Middle frontal gyrus (tissue), 1 donor: ENCODE measurements at regions not wholly inside any gene's neighbourhood (a gene's known extent, or its start where the extent isn't known, plus 50 kb on each side); places are given as distances from the start of the nearest gene placed in this dataset.

ENCODE experiments used
- DNase-seq: peaks from one replicate; pipeline ENCODE4 v3.0.0-alpha.2; 2015; ENCODE audit warnings: low spot score; ENCODE audit errors: extremely low spot score

- no peak for DNase-seq
These were observed 723.6 kb downstream of the UTRN start for GRCh38 chr6:145008715-145009114.

DNA sequence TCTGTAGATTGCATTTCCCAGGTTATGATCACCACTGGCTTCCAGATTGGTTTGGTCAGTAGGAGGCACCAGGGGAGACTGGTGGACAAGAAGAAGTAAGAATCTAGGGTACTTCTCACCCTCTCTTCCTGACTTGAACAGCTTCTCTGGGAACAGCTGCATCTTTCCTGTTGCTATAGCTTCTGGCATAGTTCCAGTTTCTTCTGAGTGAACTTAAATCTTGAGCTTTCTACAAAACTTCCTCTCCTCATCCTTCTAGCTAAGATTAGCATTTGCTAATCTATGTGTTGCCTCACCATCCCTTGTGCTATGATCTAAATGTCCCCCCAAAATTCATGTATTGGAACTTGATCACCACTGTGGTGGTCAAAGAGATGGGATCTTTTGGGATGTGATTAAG is 724.6 kb downstream of the UTRN start:
- no peak for DNase-seq

- DNase-seq: no peak
These were observed 723.2 kb downstream of the EPM2A start for GRCh38 chr6:145012039-145012662.

DNA sequence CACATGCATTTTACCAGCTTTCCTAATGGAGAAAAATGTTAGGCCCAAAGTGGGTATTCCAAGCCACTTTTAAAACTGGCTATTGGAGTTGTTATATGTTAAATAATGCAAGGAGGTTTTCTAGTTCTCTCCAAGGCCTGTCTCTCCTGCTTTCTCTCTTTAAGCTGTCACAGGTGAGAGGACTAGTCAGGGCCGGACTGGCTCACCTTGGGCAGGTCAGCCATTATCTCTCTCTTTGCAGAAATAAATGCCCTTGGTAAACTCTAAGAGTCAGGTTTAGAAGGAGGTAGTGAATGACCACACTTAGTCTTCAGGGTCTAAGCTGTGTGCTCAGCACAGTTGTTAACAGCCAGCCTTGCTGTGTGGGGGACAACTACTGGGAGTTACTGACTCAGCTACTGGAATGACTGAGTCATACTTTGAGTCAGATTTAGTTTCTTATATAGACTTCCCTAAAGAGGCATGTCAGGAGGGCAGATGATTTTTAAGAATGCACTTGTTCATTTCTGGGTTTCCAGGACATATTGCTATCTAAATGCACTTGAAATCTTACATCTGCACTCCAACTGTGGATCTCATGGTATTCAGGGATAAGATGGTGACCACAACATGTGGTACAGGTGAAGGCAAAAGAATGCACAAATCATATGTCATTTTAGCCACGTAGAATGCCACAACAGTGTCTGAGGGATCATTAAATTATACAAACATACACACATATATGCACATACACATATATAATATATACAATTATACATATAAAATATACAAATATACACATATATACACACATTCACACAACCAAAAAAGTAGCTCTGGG is 719.4 kb downstream of the EPM2A start:
- no peak for DNase-seq

DNA sequence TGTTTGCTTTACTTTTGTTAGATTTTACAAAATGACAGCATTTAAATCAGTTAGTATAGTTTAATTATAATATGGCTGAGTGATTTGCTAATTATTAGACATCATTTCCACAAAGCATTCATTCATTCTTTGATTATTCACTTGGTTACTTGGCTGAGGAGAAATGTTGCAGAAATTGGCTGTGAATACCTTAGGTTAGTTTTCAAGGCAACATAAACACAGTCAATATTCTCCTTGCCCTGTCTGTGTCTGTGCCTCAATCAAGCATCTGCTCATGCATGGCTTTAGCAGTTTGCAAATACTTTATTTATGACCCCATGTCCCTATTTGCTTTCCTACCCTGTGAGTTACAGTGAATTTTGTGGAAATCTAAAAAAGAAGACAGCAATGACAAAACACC is 718.3 kb downstream of the EPM2A start:
- no peak for DNase-seq

DNA sequence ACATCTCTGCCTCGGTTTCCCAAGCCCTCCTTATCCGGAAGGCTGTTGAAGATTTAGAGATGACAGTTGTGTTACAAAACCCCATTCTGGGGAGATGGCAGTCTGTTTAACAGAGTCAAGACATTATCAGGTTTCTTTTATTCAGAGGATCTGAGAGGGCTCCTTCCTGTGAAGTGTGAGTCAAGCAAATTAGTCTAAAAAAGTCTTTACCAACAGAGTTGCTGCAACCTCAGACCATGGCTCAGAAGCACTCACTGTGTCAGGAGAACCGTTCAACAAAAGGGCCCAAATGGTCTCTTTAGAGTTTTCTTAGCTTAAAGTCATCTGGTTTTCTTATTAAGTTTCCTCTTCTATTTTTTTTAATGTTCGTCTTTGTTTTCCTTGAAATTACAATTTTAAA is 717.8 kb downstream of the EPM2A start:
- DNase-seq: no peak

DNA sequence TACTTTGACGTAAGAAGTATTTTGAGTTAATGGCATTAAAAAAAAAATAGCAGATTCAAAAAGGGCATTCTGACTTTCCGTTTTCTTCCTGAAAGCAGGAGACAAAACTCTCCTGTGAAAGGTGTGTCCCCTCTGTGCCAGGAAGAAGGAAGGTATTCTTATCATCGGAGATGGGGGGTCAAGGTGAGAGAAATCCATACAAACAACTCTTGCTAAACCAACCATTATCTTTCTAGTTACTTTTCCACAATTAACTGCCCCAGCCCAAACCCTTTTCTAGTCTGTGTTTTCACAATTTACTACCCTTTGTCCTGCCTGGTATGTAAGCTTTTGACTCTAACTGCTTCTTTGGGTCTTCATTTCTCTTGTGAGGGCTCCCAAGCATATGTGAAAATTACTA is 717.3 kb downstream of the EPM2A start:
- no peak for DNase-seq

- DNase-seq: no peak
These were observed 715.2 kb downstream of the EPM2A start for GRCh38 chr6:145020114-145020513.

GRCh38 chr6:145020543-145020942 is 714.8 kb downstream of the EPM2A start:
- no peak for DNase-seq

- DNase-seq: no peak
These were observed 713.0 kb downstream of the EPM2A start for GRCh38 chr6:145022199-145022796.

DNA sequence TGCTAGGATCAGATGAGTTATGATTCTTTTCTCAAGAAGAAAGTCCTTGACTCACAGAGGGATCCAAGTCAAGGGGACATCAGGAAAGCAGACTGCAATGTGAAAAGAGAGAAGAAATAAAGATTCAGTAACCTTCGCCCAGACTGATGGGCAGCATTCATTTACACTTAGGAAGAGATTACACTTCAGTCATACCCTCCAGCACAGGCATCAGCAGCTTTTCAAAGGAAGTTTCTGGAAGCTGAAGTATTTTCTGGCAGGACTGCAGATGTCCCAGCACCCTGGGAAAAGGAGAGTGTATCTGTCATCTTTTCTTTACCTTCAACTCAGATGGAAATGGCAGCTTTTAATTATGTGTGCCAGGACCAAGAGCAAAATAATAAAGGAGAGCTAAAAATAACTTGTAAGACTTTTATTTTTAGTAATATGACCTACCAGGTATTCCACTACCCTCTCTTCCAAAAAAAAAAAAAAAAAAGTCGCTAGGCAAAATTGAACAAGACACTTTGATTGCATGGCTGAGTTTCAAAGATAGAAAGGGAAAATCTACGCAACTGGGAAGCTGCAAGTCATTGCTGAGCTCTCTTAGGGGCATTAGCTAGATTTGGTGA is 712.1 kb downstream of the EPM2A start:
- DNase-seq: no peak

DNA sequence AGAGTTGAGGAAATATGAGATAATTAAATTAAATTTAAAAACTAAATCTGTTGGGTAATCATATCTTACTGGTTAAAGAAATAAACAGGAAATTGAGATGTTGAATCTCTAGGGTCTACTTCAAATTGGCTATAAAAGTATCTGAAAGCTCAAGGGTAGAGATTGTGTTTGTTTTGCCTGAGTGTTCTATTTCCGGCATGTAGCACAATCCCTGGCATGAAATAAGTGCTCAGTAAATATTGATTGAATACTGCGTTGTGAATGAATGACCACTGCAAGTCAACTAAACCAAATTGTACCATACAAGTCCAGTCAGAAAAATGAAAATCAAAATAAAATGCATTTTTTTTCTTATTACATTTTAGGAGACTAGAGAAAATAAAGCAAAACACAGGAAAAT is 709.8 kb downstream of the EPM2A start:
- no peak for DNase-seq

DNA sequence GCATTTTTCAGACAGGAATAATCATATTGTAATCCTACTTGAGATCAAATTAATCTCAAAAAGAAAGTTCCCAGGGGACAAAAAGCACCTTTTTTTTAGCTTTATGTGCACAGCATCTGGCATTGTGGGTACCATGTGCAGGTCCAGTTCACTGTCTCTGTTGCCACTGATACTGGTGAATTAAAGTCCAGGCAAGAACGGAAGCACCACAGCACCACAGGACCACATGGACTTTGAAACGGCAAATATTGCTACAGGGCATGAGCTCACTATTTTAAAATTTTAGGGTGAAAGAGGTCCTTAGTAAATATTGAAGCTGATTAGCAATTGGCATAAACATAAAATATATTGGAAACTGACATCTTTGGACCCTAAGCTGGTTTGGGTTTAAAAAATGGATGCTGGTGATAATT is 709.0 kb downstream of the EPM2A start:
- DNase-seq: no peak

- no peak for DNase-seq
These were observed 707.0 kb downstream of the EPM2A start for GRCh38 chr6:145028144-145028818.

- DNase-seq: no peak
These were observed 704.3 kb downstream of the EPM2A start for GRCh38 chr6:145031001-145031400.

GRCh38 chr6:145031962-145032361 is 703.4 kb downstream of the EPM2A start:
- DNase-seq: no peak

GRCh38 chr6:145032562-145033145 is 702.7 kb downstream of the EPM2A start:
- no peak for DNase-seq

GRCh38 chr6:145034664-145035063 is 700.7 kb downstream of the EPM2A start:
- DNase-seq: no peak

DNA sequence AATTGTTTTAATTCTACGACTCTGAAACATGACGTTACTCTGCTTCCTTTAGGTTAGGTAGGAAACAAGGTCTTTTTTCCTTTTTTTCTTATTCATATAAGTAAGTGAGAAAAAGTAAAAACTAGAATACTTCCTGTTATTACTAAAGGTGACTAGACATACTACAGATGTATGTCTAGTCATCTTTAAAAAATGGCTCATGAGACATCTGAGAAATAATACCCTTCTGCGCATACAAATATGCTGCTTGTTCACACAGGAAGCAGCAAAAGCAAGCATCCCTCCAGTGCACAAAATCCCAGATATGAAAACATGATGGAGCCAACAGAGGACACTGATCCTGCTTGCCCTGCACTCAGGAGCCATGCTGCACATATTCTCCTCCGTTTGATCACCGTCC is 699.1 kb downstream of the EPM2A start:
- no peak for DNase-seq

DNA sequence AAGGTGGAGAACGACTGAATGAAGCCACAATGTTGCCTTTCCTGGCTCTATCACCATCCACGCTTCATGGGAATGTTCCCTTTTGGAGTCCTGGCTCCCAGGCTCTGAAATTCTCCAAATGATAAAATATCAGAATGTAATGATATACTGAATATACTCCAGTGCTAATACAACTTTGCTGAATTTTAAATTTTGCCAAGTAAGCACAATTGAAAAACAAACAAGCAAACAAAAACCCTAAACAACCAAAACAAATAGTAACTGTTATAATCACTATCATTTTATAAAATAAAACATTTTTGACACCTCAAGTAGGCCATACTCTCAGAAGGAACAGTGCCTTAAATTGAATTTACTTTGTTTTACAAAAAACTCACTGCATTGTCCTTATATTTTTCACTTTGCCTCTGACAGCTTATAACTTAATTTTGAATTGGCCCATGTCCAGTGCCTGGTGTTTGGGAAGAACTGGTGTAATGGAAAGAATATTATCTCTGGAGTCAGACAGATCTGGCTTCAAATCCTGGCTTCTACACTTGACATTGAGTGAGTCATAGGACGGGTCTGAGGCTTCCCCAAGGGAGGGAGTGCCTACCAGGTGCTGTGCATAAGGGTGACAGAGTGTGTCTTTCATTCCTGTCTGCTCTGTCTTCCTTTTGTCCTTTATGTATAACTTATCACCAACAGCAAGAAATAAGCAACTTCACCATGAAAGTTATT is 698.3 kb downstream of the EPM2A start:
- no peak for DNase-seq

DNA sequence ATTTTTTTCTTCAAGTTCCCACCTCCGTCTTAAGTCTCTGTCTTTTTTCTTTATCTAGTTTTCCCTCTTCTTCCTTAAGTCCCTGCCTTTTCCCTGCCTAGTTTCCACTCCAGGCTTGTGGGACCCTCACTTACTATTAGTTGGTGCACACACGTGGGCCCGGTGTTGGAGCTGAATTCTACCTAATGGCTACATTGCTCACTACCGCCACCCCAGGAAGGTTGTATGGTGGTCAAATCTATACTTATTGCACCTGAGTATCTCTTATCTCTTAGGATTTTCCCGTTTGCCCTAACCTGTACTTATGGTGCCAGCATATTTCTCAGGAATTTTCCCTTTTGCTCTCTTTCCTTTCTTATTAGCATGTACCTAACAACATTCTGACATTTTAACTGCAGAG is 692.8 kb downstream of the EPM2A start:
- DNase-seq: no peak
